Astrocyte of the hippocampus (primary cell): ENCODE measurements at regions not wholly inside any gene's neighbourhood (a gene's known extent, or its start where the extent isn't known, plus 50 kb on each side); places are given as distances from the start of the nearest gene placed in this dataset.

Experiments
- DNase-seq: peaks from one replicate; pipeline ENCODE4 v3.0.0; 2011; ENCODE audit warnings: low read depth, low spot score

GRCh38 chr10:90674928-90675327 is 182.9 kb downstream of the HTR7 start:
- DNase-seq = peak; percentile 87

DNA sequence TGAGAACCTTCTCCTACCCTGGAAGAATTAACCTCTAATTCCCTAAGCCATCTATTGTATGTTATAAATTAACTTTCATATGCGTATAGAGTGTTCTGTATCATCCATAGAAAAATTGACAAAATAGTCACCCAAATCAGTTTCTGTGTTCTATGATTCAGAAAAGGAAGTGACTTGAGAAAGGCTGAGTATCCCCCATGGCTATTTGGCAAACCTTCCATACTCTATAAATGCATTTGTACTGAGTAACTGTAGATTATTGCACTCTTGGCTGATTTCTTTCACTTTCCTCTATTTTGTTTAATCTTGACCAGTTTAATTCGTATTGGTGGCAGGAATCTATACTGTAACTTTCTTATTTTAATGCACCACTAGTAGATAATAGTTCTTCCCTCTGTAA is 182.2 kb downstream of the HTR7 start:
- DNase-seq = peak; percentile 25
